Activated CD4-positive, alpha-beta memory T cell treated with anti-CD3 and anti-CD28 coated beads for 36 hours (primary cell): ENCODE measurements at regions not wholly inside any gene's neighbourhood (a gene's known extent, or its start where the extent isn't known, plus 50 kb on each side); places are given as distances from the start of the nearest gene placed in this dataset.

ENCODE experiments used
- CTCF ChIA-PET: fragments of 350-600 bp; sonication (Branson Sonifier 250); formaldehyde crosslinking; loops from one replicate; lab custom pipeline; 2021; ENCODE audit warnings: antibody characterized with exemption, inconsistent platforms; lab: Charles Lee
- POLR2A ChIA-PET: fragments of 350-600 bp; sonication (Branson Sonifier 250); formaldehyde crosslinking; loops from one replicate; lab custom pipeline; 2021; ENCODE audit warnings: antibody characterized with exemption; lab: Charles Lee
- DNase-seq: peaks from one replicate; pipeline ENCODE4 v3.0.0-alpha.2; 2020
- H3K27ac Mint-ChIP-seq: one replicate; pipeline ENCODE4 v1.8.0; 2021; ENCODE audit warnings: mixed read lengths
- H3K27me3 Mint-ChIP-seq: one replicate; pipeline ENCODE4 v1.8.0; 2021; ENCODE audit warnings: mixed read lengths
- H3K36me3 Mint-ChIP-seq: one replicate; pipeline ENCODE4 v1.8.0; 2021; ENCODE audit warnings: mixed read lengths
- H3K4me1 Mint-ChIP-seq: one replicate; pipeline ENCODE4 v1.8.0; 2021; ENCODE audit warnings: low read depth, mixed read lengths
- H3K4me3 Mint-ChIP-seq: one replicate; pipeline ENCODE4 v1.8.0; 2021; ENCODE audit warnings: mild to moderate bottlenecking, mixed read lengths
- H3K9me3 Mint-ChIP-seq: one replicate; pipeline ENCODE4 v1.8.0; 2021; ENCODE audit warnings: mixed read lengths
- intact Hi-C: fragments of 100-400 bp; cut with micrococcal nuclease; formaldehyde crosslinking; loops from one replicate; pipeline ENCODE4 v1.15.1; 2023

- ChIA-PET POLR2A (no interaction called here), CTCF (no interaction called here)
- DNase-seq = no peak
- Mint-ChIP-seq H3K4me3 (no peak overlapping the region), H3K9me3 (no peaks in the 10 kb centered on the region), H3K36me3 (no peaks in the 10 kb centered on the region), H3K4me1 (no peaks in the 10 kb centered on the region), H3K27ac (no peak overlapping the region), H3K27me3 (no peaks in the 10 kb centered on the region)
- intact Hi-C loops = no loop called here
Observed at GRCh38 chr3:102979191-102979590, 544.4 kb downstream of the ZPLD1 start.

DNA sequence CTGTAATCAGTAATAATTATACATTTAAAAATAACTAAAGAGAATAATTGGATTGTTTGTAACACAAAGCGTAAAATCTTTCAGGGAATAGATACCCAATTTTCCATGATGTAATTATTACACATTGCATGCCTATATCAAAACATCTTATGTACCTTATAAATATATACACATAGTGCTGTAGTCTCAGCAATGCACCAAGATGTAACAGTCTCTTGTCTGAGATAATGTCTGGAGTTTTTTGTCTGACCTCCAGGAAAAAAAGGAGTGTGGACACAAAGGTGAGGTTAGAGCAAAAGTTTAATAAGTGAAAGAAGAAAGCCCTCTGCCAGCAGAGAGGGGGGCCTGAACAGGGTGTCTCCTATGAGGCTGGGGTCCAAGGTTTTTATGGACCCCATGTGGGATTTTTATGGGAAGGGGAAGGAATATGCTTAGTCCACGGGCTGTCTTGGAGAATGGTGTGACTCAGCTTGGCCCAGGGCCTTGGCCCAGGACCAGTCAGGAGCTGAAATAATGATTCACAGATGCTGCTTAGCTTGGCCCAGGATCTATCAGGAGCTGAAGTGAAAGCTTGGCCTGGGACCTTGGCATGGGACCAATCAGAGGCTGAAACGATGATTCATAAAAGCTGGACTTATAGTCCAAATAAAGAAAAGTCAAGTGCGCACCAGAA is 545.0 kb downstream of the ZPLD1 start:
- intact Hi-C loops = no loop called here
- no peak overlapping the region for H3K4me3 Mint-ChIP-seq

DNA sequence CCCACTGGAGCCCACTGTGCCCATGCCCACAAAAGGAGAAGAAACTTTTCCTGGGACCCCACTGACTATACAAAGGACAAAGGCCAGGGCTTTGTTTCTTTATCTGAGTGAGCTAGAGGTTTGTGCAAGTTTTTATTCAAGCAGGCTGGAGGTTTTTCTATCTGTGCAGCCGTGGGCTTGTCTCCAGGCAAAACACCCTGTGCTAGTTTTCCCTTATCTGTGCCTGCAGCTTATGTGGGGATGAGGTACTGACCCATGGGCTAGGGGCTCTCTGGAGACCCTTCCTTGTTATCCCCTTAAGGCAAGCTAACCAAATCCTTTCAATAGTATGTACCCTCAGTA is 545.5 kb downstream of the ZPLD1 start:
- ChIA-PET CTCF (no interaction called here), POLR2A (no interaction called here)
- no peaks in the 10 kb centered on the region for H3K9me3 Mint-ChIP-seq
- H3K27me3 Mint-ChIP-seq = no peaks in the 10 kb centered on the region
- no peak overlapping the region for H3K27ac Mint-ChIP-seq
- DNase-seq = no peak
- H3K36me3 Mint-ChIP-seq = no peaks in the 10 kb centered on the region
- intact Hi-C loops = no loop called here
- no peaks in the 10 kb centered on the region for H3K4me1 Mint-ChIP-seq
- no peak overlapping the region for H3K4me3 Mint-ChIP-seq

More for the DNA sequence above, 545.0 kb downstream of the ZPLD1 start:
- H3K4me1 Mint-ChIP-seq = no peaks in the 10 kb centered on the region
- no peaks in the 10 kb centered on the region for H3K27me3 Mint-ChIP-seq
- H3K27ac Mint-ChIP-seq = no peak overlapping the region
- no peaks in the 10 kb centered on the region for H3K9me3 Mint-ChIP-seq
- ChIA-PET CTCF (no interaction called here), POLR2A (no interaction called here)
- no peaks in the 10 kb centered on the region for H3K36me3 Mint-ChIP-seq
- DNase-seq = no peak

DNA sequence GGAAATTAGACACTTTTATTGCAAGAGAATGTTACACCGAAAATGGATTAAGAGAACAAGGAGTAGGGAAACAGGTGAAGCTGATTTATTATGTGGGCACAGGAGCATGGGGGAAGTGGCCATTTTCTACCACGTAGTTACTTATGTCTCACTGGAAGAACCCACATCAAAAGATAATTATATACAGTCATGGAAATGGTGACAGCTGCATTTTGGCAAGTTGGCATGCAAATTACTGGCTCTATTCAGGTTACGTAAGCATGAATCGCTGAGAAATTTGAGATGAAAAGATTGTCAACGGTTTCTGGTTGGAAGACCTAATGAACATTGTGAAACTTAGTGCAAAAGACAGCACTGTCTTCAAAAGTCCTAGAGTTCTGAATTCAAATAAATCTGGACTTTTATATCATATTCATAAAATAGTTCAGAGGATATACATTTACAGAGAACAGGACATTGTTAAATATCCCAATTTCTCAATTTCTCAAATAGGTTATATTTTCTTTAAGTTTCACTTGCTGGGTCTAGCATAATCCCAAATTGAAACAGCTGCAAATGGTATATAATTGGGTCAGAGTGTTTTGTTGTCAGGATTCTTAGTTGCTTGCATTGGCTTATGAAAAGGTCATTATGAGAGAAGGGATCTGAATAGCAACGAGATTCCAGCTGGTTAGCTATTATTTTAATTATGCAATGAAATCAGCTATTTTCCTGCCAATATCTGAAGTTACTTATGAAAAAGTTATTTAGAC is 567.8 kb downstream of the ZPLD1 start:
- H3K4me3 Mint-ChIP-seq = no peak overlapping the region
- no peak for DNase-seq
- intact Hi-C loops = no loop called here
- no peaks in the 10 kb centered on the region for H3K27me3 Mint-ChIP-seq
- H3K4me1 Mint-ChIP-seq = no peaks in the 10 kb centered on the region
- no peaks in the 10 kb centered on the region for H3K36me3 Mint-ChIP-seq
- no peak overlapping the region for H3K27ac Mint-ChIP-seq
- CTCF ChIA-PET = no interaction called here
- POLR2A ChIA-PET = no interaction called here
- H3K9me3 Mint-ChIP-seq = no peaks in the 10 kb centered on the region

DNA sequence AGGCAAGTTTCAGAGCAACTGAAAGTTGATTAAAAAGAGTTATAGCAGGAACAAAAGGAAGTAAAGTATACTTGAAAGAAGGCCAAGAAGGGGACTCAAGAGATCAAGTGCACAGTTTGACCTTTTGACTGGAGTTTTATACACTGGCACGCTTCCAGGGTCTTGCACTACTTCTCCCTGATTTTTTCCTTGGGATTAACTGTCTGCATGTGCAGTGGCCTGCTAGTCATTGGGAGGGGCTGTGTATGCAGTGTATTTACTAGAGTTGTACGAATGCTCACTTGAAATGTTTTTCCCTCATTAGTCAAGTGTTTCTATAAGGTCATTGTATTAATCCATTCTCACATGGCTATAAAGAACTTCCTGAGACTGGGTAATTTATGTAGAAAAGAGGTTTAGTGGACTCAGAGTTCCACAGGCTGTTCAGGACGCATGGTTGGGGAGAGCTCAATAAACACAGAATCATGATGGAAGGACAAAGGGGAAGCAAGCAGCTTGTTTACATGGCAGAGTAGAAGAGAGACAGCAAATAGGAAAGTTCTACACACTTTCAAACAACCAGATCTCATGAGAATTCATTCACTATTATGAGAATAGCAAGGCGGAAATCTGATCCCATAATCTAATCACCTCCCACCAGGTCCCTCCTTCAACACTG is 571.8 kb downstream of the ZPLD1 start:
- POLR2A ChIA-PET = no interaction called here
- Mint-ChIP-seq H3K4me3 (no peak overlapping the region), H3K36me3 (no peaks in the 10 kb centered on the region), H3K4me1 (no peaks in the 10 kb centered on the region), H3K27ac (no peak overlapping the region), H3K27me3 (no peaks in the 10 kb centered on the region), H3K9me3 (no peaks in the 10 kb centered on the region)
- CTCF ChIA-PET = no interaction called here
- intact Hi-C loops = no loop called here
- DNase-seq = no peak

DNA sequence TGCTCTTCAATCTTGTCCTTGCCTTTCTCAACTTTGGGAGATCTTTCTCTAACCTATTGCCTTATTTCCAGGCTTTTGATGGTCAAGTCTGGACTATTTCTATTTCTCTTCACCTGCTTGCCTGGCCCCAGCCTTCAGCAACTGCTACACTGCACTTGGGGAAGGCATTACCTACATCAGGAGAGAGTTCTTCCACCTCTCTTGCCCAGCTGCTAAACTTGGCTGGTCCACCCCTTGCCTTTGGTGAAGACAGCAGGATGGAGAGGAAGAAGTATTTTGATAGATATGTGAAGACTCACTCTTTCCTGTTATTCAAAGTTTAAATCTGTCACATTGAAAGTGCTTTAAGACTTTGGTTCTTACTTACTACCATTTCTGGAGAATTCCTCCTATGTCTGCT is 574.8 kb downstream of the ZPLD1 start:
- CTCF ChIA-PET = no interaction called here
- POLR2A ChIA-PET = no interaction called here
- Mint-ChIP-seq H3K27me3 (no peaks in the 10 kb centered on the region), H3K9me3 (no peaks in the 10 kb centered on the region), H3K4me3 (no peak overlapping the region), H3K27ac (no peak overlapping the region), H3K4me1 (no peaks in the 10 kb centered on the region), H3K36me3 (no peaks in the 10 kb centered on the region)
- intact Hi-C loops = no loop called here
- no peak for DNase-seq

DNA sequence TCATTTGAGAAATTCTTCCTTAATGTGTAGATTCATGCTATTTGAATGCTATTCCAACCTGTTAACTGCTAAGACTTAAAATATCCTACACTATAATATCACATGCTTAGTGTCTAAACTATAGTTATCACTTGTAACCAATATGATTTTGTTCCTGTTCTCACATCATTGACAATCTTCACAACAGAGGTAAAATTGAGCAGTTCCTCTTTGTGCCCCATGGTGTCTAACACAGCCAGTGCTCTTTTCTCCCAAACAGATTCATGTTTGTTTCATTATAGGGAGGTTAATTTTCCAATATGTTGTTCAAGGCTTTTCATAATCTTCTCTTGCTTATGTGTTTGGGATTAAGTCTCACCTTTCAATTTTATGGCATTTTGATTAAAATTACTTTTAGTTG is 591.1 kb downstream of the ZPLD1 start:
- H3K36me3 Mint-ChIP-seq = no peaks in the 10 kb centered on the region
- CTCF ChIA-PET = no interaction called here
- intact Hi-C loops = no loop called here

DNA sequence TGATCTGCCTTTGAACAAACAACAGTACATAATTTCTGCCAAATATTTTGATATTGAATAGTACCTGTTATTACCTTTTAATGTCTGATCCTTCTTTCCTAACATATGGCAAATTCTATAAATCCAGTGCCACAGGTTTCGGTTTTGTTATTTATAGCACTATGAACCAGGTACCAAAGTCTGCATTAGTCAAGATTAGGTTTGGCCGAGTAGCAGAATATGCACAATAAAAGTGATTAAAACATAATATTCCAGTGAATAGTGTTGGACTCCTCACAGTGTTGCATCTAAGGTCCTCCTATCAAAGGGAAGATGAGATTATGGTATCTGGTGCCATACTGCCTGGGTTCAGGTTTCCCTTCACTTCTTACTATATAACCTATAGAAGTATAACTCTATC is 599.0 kb downstream of the ZPLD1 start:
- Mint-ChIP-seq H3K27ac (no peak overlapping the region), H3K9me3 (peaks cover 2% of the 10 kb centered on the region), H3K4me1 (no peaks in the 10 kb centered on the region), H3K36me3 (no peaks in the 10 kb centered on the region), H3K27me3 (no peaks in the 10 kb centered on the region), H3K4me3 (no peak overlapping the region)
- intact Hi-C loops = no loop called here
- CTCF ChIA-PET = no interaction called here
- DNase-seq = no peak
- POLR2A ChIA-PET = no interaction called here

More for the DNA sequence above, 591.1 kb downstream of the ZPLD1 start:
- no peaks in the 10 kb centered on the region for H3K27me3 Mint-ChIP-seq
- POLR2A ChIA-PET = no interaction called here
- no peak overlapping the region for H3K4me3 Mint-ChIP-seq
- no peaks in the 10 kb centered on the region for H3K4me1 Mint-ChIP-seq
- H3K27ac Mint-ChIP-seq = no peak overlapping the region
- no peak for DNase-seq
- H3K9me3 Mint-ChIP-seq = no peaks in the 10 kb centered on the region

DNA sequence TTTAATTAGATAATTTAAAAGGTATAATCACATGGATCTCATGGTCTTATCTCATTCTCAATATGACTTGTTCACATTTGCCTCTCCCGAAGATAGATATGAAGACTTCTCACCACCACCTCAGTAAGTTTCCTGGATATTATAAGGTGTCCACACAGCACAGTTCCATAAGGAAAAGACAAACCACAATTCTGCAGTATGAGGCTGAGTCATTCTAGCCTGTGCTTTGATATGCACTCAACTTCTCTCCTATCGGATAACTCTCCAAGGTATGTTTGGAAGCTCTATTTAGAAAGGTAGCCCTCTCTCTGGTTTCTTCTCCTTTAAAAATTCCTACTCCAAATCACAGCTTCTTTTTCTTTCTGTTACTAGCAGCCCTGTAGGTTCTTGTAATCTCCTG is 612.8 kb downstream of the ZPLD1 start:
- H3K27me3 Mint-ChIP-seq = no peaks in the 10 kb centered on the region
- no peaks in the 10 kb centered on the region for H3K4me1 Mint-ChIP-seq
- no peak overlapping the region for H3K27ac Mint-ChIP-seq
- no peak for DNase-seq
- H3K9me3 Mint-ChIP-seq = no peaks in the 10 kb centered on the region
- no peaks in the 10 kb centered on the region for H3K36me3 Mint-ChIP-seq
- CTCF ChIA-PET = interaction anchor here (0.7 kb wide), 1 partner anchor 414 kb away, joined by 3 read pairs; no protein-coding TSS in a partner anchor
- intact Hi-C loops = no loop called here
- no peak overlapping the region for H3K4me3 Mint-ChIP-seq
- POLR2A ChIA-PET = no interaction called here

- no peaks in the 10 kb centered on the region for H3K4me1 Mint-ChIP-seq
- ChIA-PET CTCF (interaction anchor here (0.7 kb wide), 1 partner anchor 415 kb away, joined by 3 read pairs; no protein-coding TSS in a partner anchor), POLR2A (no interaction called here)
- no peak for DNase-seq
- no peak overlapping the region for H3K4me3 Mint-ChIP-seq
- no peaks in the 10 kb centered on the region for H3K36me3 Mint-ChIP-seq
- no peaks in the 10 kb centered on the region for H3K27me3 Mint-ChIP-seq
- intact Hi-C loops = no loop called here
- H3K27ac Mint-ChIP-seq = no peak overlapping the region
- H3K9me3 Mint-ChIP-seq = no peaks in the 10 kb centered on the region
Observed at GRCh38 chr3:103048068-103048722, 613.4 kb downstream of the ZPLD1 start.

DNA sequence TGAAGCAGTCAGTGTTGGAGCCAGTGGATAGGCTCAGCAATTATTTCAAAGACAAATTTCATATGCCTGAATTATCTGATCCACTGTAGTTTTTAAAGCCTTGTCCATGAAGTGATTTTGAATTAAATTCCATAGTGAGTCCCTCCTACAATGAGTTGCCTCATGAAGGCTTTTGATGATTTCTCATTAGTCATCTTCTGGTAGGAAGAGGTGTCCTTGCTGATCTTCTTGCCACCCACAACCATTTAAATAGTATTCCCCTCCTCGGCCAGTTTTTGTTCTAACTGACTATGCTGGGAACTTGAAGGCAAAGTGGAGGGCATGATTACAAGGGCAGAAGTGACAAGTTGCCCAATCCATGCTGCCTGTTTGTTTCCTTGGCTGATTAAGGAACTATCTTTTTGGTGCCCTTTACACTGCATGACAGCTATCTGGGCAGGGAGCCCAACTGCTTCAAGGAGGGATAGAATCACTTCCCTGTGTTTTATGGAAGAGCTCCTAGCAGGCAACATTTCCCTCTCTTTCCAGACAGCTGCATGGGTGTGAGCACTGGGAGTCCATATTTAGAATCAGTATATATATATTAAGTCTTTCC is 617.5 kb downstream of the ZPLD1 start:
- H3K4me3 Mint-ChIP-seq = no peak overlapping the region
- no peaks in the 10 kb centered on the region for H3K9me3 Mint-ChIP-seq
- POLR2A ChIA-PET = no interaction called here
- H3K27me3 Mint-ChIP-seq = no peaks in the 10 kb centered on the region
- CTCF ChIA-PET = no interaction called here
- intact Hi-C loops = no loop called here
- no peaks in the 10 kb centered on the region for H3K4me1 Mint-ChIP-seq
- DNase-seq = no peak
- H3K27ac Mint-ChIP-seq = no peak overlapping the region
- no peaks in the 10 kb centered on the region for H3K36me3 Mint-ChIP-seq

DNA sequence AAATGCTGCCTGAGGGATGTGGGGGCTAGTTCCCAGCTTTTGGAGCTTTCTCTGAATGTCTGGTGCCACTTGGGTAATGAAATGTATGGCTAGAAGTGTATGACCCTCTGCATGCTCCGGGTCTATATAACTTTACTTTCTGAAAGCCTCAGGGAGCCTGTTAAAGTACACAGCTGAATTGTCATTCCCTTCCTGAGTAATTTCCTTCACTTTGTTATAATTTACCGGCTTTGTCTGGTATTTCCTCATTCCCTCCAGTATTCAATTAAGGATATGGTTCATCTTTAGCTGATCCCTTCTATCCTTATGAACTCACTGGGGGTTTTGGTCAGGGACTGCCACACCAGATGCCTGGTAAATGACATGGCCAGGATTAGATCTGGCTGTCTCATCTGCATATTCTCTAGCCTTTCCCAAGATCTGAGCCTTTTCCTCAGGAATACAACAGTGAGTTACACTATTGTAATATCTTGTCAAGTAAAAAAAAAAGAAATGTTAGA is 620.3 kb downstream of the ZPLD1 start:
- POLR2A ChIA-PET = interaction anchor here (0.7 kb wide), 1 partner anchor 139 kb away, joined by 5 read pairs; no protein-coding TSS in a partner anchor
- DNase-seq = no peak
- CTCF ChIA-PET = no interaction called here
- intact Hi-C loops = no loop called here
- H3K27ac Mint-ChIP-seq = no peak overlapping the region
- H3K4me3 Mint-ChIP-seq = no peak overlapping the region
- no peaks in the 10 kb centered on the region for H3K27me3 Mint-ChIP-seq
- H3K9me3 Mint-ChIP-seq = no peaks in the 10 kb centered on the region
- H3K36me3 Mint-ChIP-seq = no peaks in the 10 kb centered on the region
- H3K4me1 Mint-ChIP-seq = no peaks in the 10 kb centered on the region
